ENCODE measurements at regions not wholly inside any gene's neighbourhood (a gene's known extent, or its start where the extent isn't known, plus 50 kb on each side); places are given as distances from the start of the nearest gene placed in this dataset.

- in situ Hi-C loops (cut with MboI; ENCODE audit: low sequenced_read_pairs), result no loop called here
Observed at GRCh38 chr3:124588036-124588435, 142.2 kb upstream of the UMPS start.

GRCh38 chr3:124588794-124589193 lies 141.5 kb upstream of the UMPS start:
- in situ Hi-C loops (cut with MboI; ENCODE audit: low sequenced_read_pairs), result no loop called here

- in situ Hi-C loops (cut with MboI; ENCODE audit: low sequenced_read_pairs), result no loop called here
Observed at GRCh38 chr3:124591699-124592098, 138.6 kb upstream of the UMPS start.

- in situ Hi-C loops (cut with MboI; ENCODE audit: low sequenced_read_pairs), result no loop called here
Observed at GRCh38 chr3:124592658-124593441, 137.4 kb upstream of the UMPS start.

- in situ Hi-C loops (cut with MboI; ENCODE audit: low sequenced_read_pairs), result no loop called here
Observed at GRCh38 chr3:124593442-124593829, 136.8 kb upstream of the UMPS start.

- in situ Hi-C loops (cut with MboI; ENCODE audit: low sequenced_read_pairs), result no loop called here
Observed at GRCh38 chr3:124594581-124594980, 135.7 kb upstream of the UMPS start.

- in situ Hi-C loops (cut with MboI; ENCODE audit: low sequenced_read_pairs), result no loop called here
Observed at GRCh38 chr3:124597273-124597672, 133.0 kb upstream of the UMPS start.

GRCh38 chr3:124597979-124598378 lies 132.3 kb upstream of the UMPS start:
- in situ Hi-C loops (cut with MboI; ENCODE audit: low sequenced_read_pairs), result no loop called here

- in situ Hi-C loops (cut with MboI; ENCODE audit: low sequenced_read_pairs), result no loop called here
Observed at GRCh38 chr3:124599147-124599765, 131.0 kb upstream of the UMPS start.

GRCh38 chr3:124599779-124600693 lies 130.2 kb upstream of the UMPS start:
- in situ Hi-C loops (cut with MboI; ENCODE audit: low sequenced_read_pairs), result no loop called here

- in situ Hi-C loops (cut with MboI; ENCODE audit: low sequenced_read_pairs), result no loop called here
Observed at GRCh38 chr3:124600765-124601164, 129.5 kb upstream of the UMPS start.

- in situ Hi-C loops (cut with MboI; ENCODE audit: low sequenced_read_pairs), result no loop called here
Observed at GRCh38 chr3:124601190-124601589, 129.1 kb upstream of the UMPS start.

GRCh38 chr3:124602980-124603627 lies 127.1 kb upstream of the UMPS start:
- in situ Hi-C loops (cut with MboI; ENCODE audit: low sequenced_read_pairs), result no loop called here

GRCh38 chr3:124605781-124606579 lies 124.3 kb upstream of the UMPS start:
- in situ Hi-C loops (cut with MboI; ENCODE audit: low sequenced_read_pairs), result no loop called here

- in situ Hi-C loops (cut with MboI; ENCODE audit: low sequenced_read_pairs), result no loop called here
Observed at GRCh38 chr3:124607163-124607562, 123.1 kb upstream of the UMPS start.

- in situ Hi-C loops (cut with MboI; ENCODE audit: low sequenced_read_pairs), result no loop called here
Observed at GRCh38 chr3:124609402-124609801, 120.8 kb upstream of the UMPS start.

- in situ Hi-C loops (cut with MboI; ENCODE audit: low sequenced_read_pairs), result no loop called here
Observed at GRCh38 chr3:124610130-124610529, 120.1 kb upstream of the UMPS start.

GRCh38 chr3:124611520-124611919 lies 118.7 kb upstream of the UMPS start:
- in situ Hi-C loops (cut with MboI; ENCODE audit: low sequenced_read_pairs), result no loop called here

GRCh38 chr3:124615896-124616543 lies 114.2 kb upstream of the UMPS start:
- in situ Hi-C loops (cut with MboI; ENCODE audit: low sequenced_read_pairs), result no loop called here

- in situ Hi-C loops (cut with MboI; ENCODE audit: low sequenced_read_pairs), result no loop called here
Observed at GRCh38 chr3:124617177-124617576, 113.1 kb upstream of the UMPS start.

Data from HL-60/S4 (cell line).